Transverse colon (tissue), 4 donors: ENCODE measurements at regions not wholly inside any gene's neighbourhood (a gene's known extent, or its start where the extent isn't known, plus 50 kb on each side); places are given as distances from the start of the nearest gene placed in this dataset.

Source experiments
- CTCF ChIP-seq, 5 experiments: fragments of 200-600 bp in 3 of 5; fragments of 450-650 bp in 2 of 5; sonication (generic) in 3 of 5; IDR thresholded peaks; 1 replicate in 2 of 5; 2 replicates in 3 of 5; pipeline ENCODE4 v1.5.1; 2016 to 2017; ENCODE audit warnings: antibody characterized with exemption in 5 of 5, inconsistent platforms in 3 of 5, mild to moderate bottlenecking in 2 of 5, moderate library complexity in 1 of 5
- POLR2A ChIP-seq: fragments of 450-650 bp; IDR thresholded peaks from one replicate; pipeline ENCODE4 v1.6.1; 2016; ENCODE audit warnings: antibody characterized with exemption, mild to moderate bottlenecking, moderate library complexity
- POLR2AphosphoS5 ChIP-seq, 3 donors: sonication (generic); formaldehyde crosslinking; IDR thresholded peaks; one replicate each; pipeline ENCODE4 v1.6.1; 2016; ENCODE audit warnings: antibody characterized with exemption in 3 of 3

DNA sequence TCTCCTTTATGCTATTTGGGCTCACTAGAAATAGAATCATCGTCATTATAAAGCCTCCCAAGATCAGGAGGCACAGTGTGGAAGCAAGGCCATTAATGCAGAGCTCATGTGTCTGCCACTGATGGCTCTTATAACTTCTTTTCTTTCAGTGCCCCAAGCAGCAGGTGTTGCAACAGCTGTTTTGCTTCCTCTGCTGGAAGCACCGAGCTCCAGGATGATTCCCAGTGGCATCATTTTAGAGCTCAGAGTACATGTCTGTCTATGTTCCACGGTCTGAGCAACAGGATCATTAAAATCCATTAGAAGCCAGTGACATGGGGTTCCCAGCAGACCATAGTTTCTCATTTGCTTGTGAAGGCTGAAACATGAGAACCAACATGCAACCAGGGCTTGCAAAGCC lies 803.0 kb upstream of the FAT3 start:
- no peak for TF ChIP-seq POLR2A
- TF ChIP-seq CTCF (IDR thresholded peaks at IDR 0.05), result no peak
- no peak for TF ChIP-seq POLR2AphosphoS5 (IDR thresholded peaks at IDR 0.05)
